K562 (cell line): ENCODE measurements at regions not wholly inside any gene's neighbourhood (a gene's known extent, or its start where the extent isn't known, plus 50 kb on each side); places are given as distances from the start of the nearest gene placed in this dataset.
A peak's percentile ranks its signal among the peaks of the same experiment; 100 is the strongest.

Source experiments
- BHLHE40 ChIP-seq: IDR thresholded peaks from 2 replicates; pipeline ENCODE4 v1.6.1; 2011; ENCODE audit warnings: low read length, improper control_type of control experiment
- DLX4 ChIP-seq: fragments of 250-450 bp; sonication (Bioruptor Pico); IDR thresholded peaks from 2 replicates; pipeline ENCODE4 v1.6.1; 2021; ENCODE audit warnings: mild to moderate bottlenecking
- JUND ChIP-seq, 2 experiments: IDR thresholded peaks; 2 replicates in 1 of 2; 3 replicates in 1 of 2; pipeline ENCODE4 v1.6.1; 2011; ENCODE audit warnings: borderline replicate concordance in 2 of 2, low read depth in 2 of 2, low read length in 2 of 2, improper control_type of control experiment in 1 of 2, missing biosample characterization in 1 of 2, missing genetic modification characterization in 1 of 2, missing genetic modification reagents in 1 of 2
- PKNOX1 ChIP-seq: fragments of 450-650 bp; IDR thresholded peaks from 2 replicates; pipeline ENCODE4 v1.6.1; 2016
- RUNX1 ChIP-seq: sonication (generic); IDR thresholded peaks from 2 replicates; pipeline ENCODE4 v1.6.1; 2016; ENCODE audit warnings: antibody characterized with exemption, low read depth
- ZBTB7A ChIP-seq: IDR thresholded peaks from 2 replicates; pipeline ENCODE4 v1.6.1; 2011; ENCODE audit warnings: low read depth, mild to moderate bottlenecking, low read length, moderate library complexity, borderline replicate concordance; ENCODE audit not compliant: control insufficient read depth
- ZNF318 ChIP-seq, 2 experiments: fragments of 450-650 bp; IDR thresholded peaks; 2 replicates each; pipeline ENCODE4 v1.6.1; 2016; ENCODE audit warnings: mild to moderate bottlenecking in 2 of 2, borderline replicate concordance in 1 of 2, low read depth in 1 of 2, moderate library complexity in 1 of 2
- ZNF740 ChIP-seq, 3 experiments: fragments of 200-800 bp in 1 of 3; sonication (Bioruptor generic) in 1 of 3; sonication (generic) in 1 of 3; formaldehyde crosslinking in 1 of 3; IDR thresholded peaks; 2 replicates each; pipeline versions ENCODE4 v1.6.1 to v1.8.0; 2016 to 2022; ENCODE audit warnings: mild to moderate bottlenecking in 2 of 3, missing compliant biosample characterization in 2 of 3, missing genetic modification characterization in 2 of 3, missing genetic modification reagents in 1 of 3

- TF ChIP-seq BHLHE40: no peak
- TF ChIP-seq ZNF318 (IDR thresholded peaks at IDR 0.05; ENCODE audit: borderline replicate concordance in 1 of 2, low read depth in 1 of 2): no peak
- no peak for TF ChIP-seq ZBTB7A
- no peak for TF ChIP-seq JUND (IDR thresholded peaks at IDR 0.05; ENCODE audit: borderline replicate concordance, low read depth, low read length)
- TF ChIP-seq JUND (tag; IDR thresholded peaks at IDR 0.05; ENCODE audit: borderline replicate concordance, low read depth, low read length): no peak
- no peak for TF ChIP-seq RUNX1
- no peak for TF ChIP-seq ZNF740 (CRISPR knock-in tag; IDR thresholded peaks at IDR 0.05)
- TF ChIP-seq ZNF740 (tag; IDR thresholded peaks at IDR 0.05): 0 out of 4 replicates have a peak, but pooled peaks of 1 of the 2 experiments have one; percentile 23
- 0 out of 2 replicates have a peak, but pooled peaks have one; percentile 2 for TF ChIP-seq PKNOX1
- TF ChIP-seq DLX4: no peak
These were observed 401.0 kb upstream of the TBL1XR1 start (continued) for GRCh38 chr3:177598097-177598833.
